ENCODE measurements at regions not wholly inside any gene's neighbourhood (a gene's known extent, or its start where the extent isn't known, plus 50 kb on each side); places are given as distances from the start of the nearest gene placed in this dataset.

- no peaks in the 10 kb centered on the region for H3K9me3 ChIP-seq (replicated peaks; ENCODE audit: low read length)
- H3K27me3 ChIP-seq (ENCODE audit: control insufficient read depth, insufficient read depth, low read length) = no peaks in the 10 kb centered on the region
These were observed 72.3 kb downstream of the GMNC start for GRCh38 chr3:190790185-190790584.

GRCh38 chr3:190786898-190787297 lies 75.6 kb downstream of the GMNC start:
- Histone ChIP-seq H3K4me3 (ENCODE audit: low read length) (no peak overlapping the region), H3K9ac (ENCODE audit: low read depth, low read length) (no peak overlapping the region), H3K4me2 (ENCODE audit: low read length) (no peak overlapping the region), H3K36me3 (ENCODE audit: insufficient read depth, low read length) (no peaks in the 10 kb centered on the region), H3K4me1 (ENCODE audit: control insufficient read depth, insufficient read depth, low read length) (no peaks in the 10 kb centered on the region), H3K9me3 (replicated peaks; ENCODE audit: low read length) (no peaks in the 10 kb centered on the region), H3K27me3 (ENCODE audit: control insufficient read depth, insufficient read depth, low read length) (no peaks in the 10 kb centered on the region)

More at GRCh38 chr3:190790185-190790584, 72.3 kb downstream of the GMNC start:
- no peaks in the 10 kb centered on the region for H3K4me1 ChIP-seq (ENCODE audit: control insufficient read depth, insufficient read depth, low read length)
- H3K9ac ChIP-seq (ENCODE audit: low read depth, low read length) = no peak overlapping the region
- no peaks in the 10 kb centered on the region for H3K36me3 ChIP-seq (ENCODE audit: insufficient read depth, low read length)
- no peak overlapping the region for H3K4me3 ChIP-seq (ENCODE audit: low read length)
- H3K4me2 ChIP-seq (ENCODE audit: low read length) = no peak overlapping the region

GRCh38 chr3:190785047-190785446 lies 77.4 kb downstream of the GMNC start:
- no peaks in the 10 kb centered on the region for H3K4me1 ChIP-seq (ENCODE audit: control insufficient read depth, insufficient read depth, low read length)
- no peaks in the 10 kb centered on the region for H3K9me3 ChIP-seq (replicated peaks; ENCODE audit: low read length)
- H3K4me2 ChIP-seq (ENCODE audit: low read length) = no peak overlapping the region
- H3K9ac ChIP-seq (ENCODE audit: low read depth, low read length) = no peak overlapping the region
- H3K36me3 ChIP-seq (ENCODE audit: insufficient read depth, low read length) = no peaks in the 10 kb centered on the region
- H3K4me3 ChIP-seq (ENCODE audit: low read length) = no peak overlapping the region
- no peaks in the 10 kb centered on the region for H3K27me3 ChIP-seq (ENCODE audit: control insufficient read depth, insufficient read depth, low read length)

GRCh38 chr3:190780524-190780923 lies 82.0 kb downstream of the GMNC start:
- no peaks in the 10 kb centered on the region for H3K4me1 ChIP-seq (ENCODE audit: control insufficient read depth, insufficient read depth, low read length)
- no peaks in the 10 kb centered on the region for H3K36me3 ChIP-seq (ENCODE audit: insufficient read depth, low read length)
- no peak overlapping the region for H3K4me2 ChIP-seq (ENCODE audit: low read length)
- H3K9ac ChIP-seq (ENCODE audit: low read depth, low read length) = no peak overlapping the region
- H3K9me3 ChIP-seq (replicated peaks; ENCODE audit: low read length) = no peaks in the 10 kb centered on the region
- no peak overlapping the region for H3K4me3 ChIP-seq (ENCODE audit: low read length)
- no peaks in the 10 kb centered on the region for H3K27me3 ChIP-seq (ENCODE audit: control insufficient read depth, insufficient read depth, low read length)

- peaks cover 3% of the 10 kb centered on the region for H3K9me3 ChIP-seq (replicated peaks; ENCODE audit: low read length)
- no peak overlapping the region for H3K9ac ChIP-seq (ENCODE audit: low read depth, low read length)
- no peak overlapping the region for H3K4me3 ChIP-seq (ENCODE audit: low read length)
- H3K27me3 ChIP-seq (ENCODE audit: control insufficient read depth, insufficient read depth, low read length) = no peaks in the 10 kb centered on the region
- no peaks in the 10 kb centered on the region for H3K36me3 ChIP-seq (ENCODE audit: insufficient read depth, low read length)
- no peaks in the 10 kb centered on the region for H3K4me1 ChIP-seq (ENCODE audit: control insufficient read depth, insufficient read depth, low read length)
- H3K4me2 ChIP-seq (ENCODE audit: low read length) = no peak overlapping the region
These were observed 87.9 kb downstream of the GMNC start for GRCh38 chr3:190774633-190775032.

GRCh38 chr3:190773948-190774347 lies 88.5 kb downstream of the GMNC start:
- Histone ChIP-seq H3K36me3 (ENCODE audit: insufficient read depth, low read length) (no peaks in the 10 kb centered on the region), H3K27me3 (ENCODE audit: control insufficient read depth, insufficient read depth, low read length) (no peaks in the 10 kb centered on the region), H3K4me2 (ENCODE audit: low read length) (no peak overlapping the region), H3K9me3 (replicated peaks; ENCODE audit: low read length) (peaks cover 3% of the 10 kb centered on the region), H3K4me1 (ENCODE audit: control insufficient read depth, insufficient read depth, low read length) (no peaks in the 10 kb centered on the region), H3K4me3 (ENCODE audit: low read length) (no peak overlapping the region), H3K9ac (ENCODE audit: low read depth, low read length) (no peak overlapping the region)

- Histone ChIP-seq H3K9me3 (replicated peaks; ENCODE audit: low read length) (peaks cover 3% of the 10 kb centered on the region), H3K27me3 (ENCODE audit: control insufficient read depth, insufficient read depth, low read length) (no peaks in the 10 kb centered on the region), H3K4me1 (ENCODE audit: control insufficient read depth, insufficient read depth, low read length) (no peaks in the 10 kb centered on the region), H3K36me3 (ENCODE audit: insufficient read depth, low read length) (no peaks in the 10 kb centered on the region), H3K4me2 (ENCODE audit: low read length) (no peak overlapping the region), H3K4me3 (ENCODE audit: low read length) (no peak overlapping the region), H3K9ac (ENCODE audit: low read depth, low read length) (no peak overlapping the region)
These were observed 89.7 kb downstream of the GMNC start for GRCh38 chr3:190772831-190773230.

GRCh38 chr3:190768891-190769290 lies 93.6 kb downstream of the GMNC start:
- H3K9ac ChIP-seq (ENCODE audit: low read depth, low read length) = no peak overlapping the region
- no peak overlapping the region for H3K4me2 ChIP-seq (ENCODE audit: low read length)
- H3K27me3 ChIP-seq (ENCODE audit: control insufficient read depth, insufficient read depth, low read length) = no peaks in the 10 kb centered on the region
- no peak overlapping the region for H3K4me3 ChIP-seq (ENCODE audit: low read length)
- H3K9me3 ChIP-seq (replicated peaks; ENCODE audit: low read length) = peaks cover 3% of the 10 kb centered on the region
- no peaks in the 10 kb centered on the region for H3K36me3 ChIP-seq (ENCODE audit: insufficient read depth, low read length)
- H3K4me1 ChIP-seq (ENCODE audit: control insufficient read depth, insufficient read depth, low read length) = no peaks in the 10 kb centered on the region

- Histone ChIP-seq H3K36me3 (ENCODE audit: insufficient read depth, low read length) (no peaks in the 10 kb centered on the region), H3K4me2 (ENCODE audit: low read length) (no peak overlapping the region), H3K4me3 (ENCODE audit: low read length) (no peak overlapping the region), H3K9ac (ENCODE audit: low read depth, low read length) (no peak overlapping the region), H3K9me3 (replicated peaks; ENCODE audit: low read length) (peaks cover under 1% of the 10 kb centered on the region), H3K4me1 (ENCODE audit: control insufficient read depth, insufficient read depth, low read length) (no peaks in the 10 kb centered on the region), H3K27me3 (ENCODE audit: control insufficient read depth, insufficient read depth, low read length) (no peaks in the 10 kb centered on the region)
These were observed 94.6 kb downstream of the GMNC start for GRCh38 chr3:190767851-190768250.

- Histone ChIP-seq H3K9ac (ENCODE audit: low read depth, low read length) (no peak overlapping the region), H3K4me1 (ENCODE audit: control insufficient read depth, insufficient read depth, low read length) (no peaks in the 10 kb centered on the region), H3K9me3 (replicated peaks; ENCODE audit: low read length) (no peaks in the 10 kb centered on the region), H3K36me3 (ENCODE audit: insufficient read depth, low read length) (no peaks in the 10 kb centered on the region), H3K4me3 (ENCODE audit: low read length) (no peak overlapping the region), H3K4me2 (ENCODE audit: low read length) (no peak overlapping the region), H3K27me3 (ENCODE audit: control insufficient read depth, insufficient read depth, low read length) (no peaks in the 10 kb centered on the region)
These were observed 98.0 kb downstream of the GMNC start for GRCh38 chr3:190764231-190765134.

- Histone ChIP-seq H3K36me3 (ENCODE audit: insufficient read depth, low read length) (no peaks in the 10 kb centered on the region), H3K27me3 (ENCODE audit: control insufficient read depth, insufficient read depth, low read length) (no peaks in the 10 kb centered on the region), H3K9me3 (replicated peaks; ENCODE audit: low read length) (no peaks in the 10 kb centered on the region), H3K4me1 (ENCODE audit: control insufficient read depth, insufficient read depth, low read length) (no peaks in the 10 kb centered on the region), H3K9ac (ENCODE audit: low read depth, low read length) (no peak overlapping the region), H3K4me2 (ENCODE audit: low read length) (no peak overlapping the region), H3K4me3 (ENCODE audit: low read length) (no peak overlapping the region)
These were observed 99.7 kb downstream of the GMNC start for GRCh38 chr3:190762801-190763200.

GRCh38 chr3:190747571-190747970 lies 114.9 kb downstream of the GMNC start:
- H3K27me3 ChIP-seq (ENCODE audit: control insufficient read depth, insufficient read depth, low read length) = no peaks in the 10 kb centered on the region
- no peaks in the 10 kb centered on the region for H3K9me3 ChIP-seq (replicated peaks; ENCODE audit: low read length)
- H3K9ac ChIP-seq (ENCODE audit: low read depth, low read length) = no peak overlapping the region
- no peak overlapping the region for H3K4me2 ChIP-seq (ENCODE audit: low read length)
- no peaks in the 10 kb centered on the region for H3K36me3 ChIP-seq (ENCODE audit: insufficient read depth, low read length)
- H3K4me3 ChIP-seq (ENCODE audit: low read length) = no peak overlapping the region
- no peaks in the 10 kb centered on the region for H3K4me1 ChIP-seq (ENCODE audit: control insufficient read depth, insufficient read depth, low read length)
